Mesothelial cell of epicardium (in vitro differentiated cells): ENCODE measurements at regions not wholly inside any gene's neighbourhood (a gene's known extent, or its start where the extent isn't known, plus 50 kb on each side); places are given as distances from the start of the nearest gene placed in this dataset.

Experiments
- DNase-seq, 2 experiments: peaks; one replicate each; pipeline ENCODE4 v3.0.0; 2021; ENCODE audit warnings: low spot score in 2 of 2; ENCODE audit not compliant: unreplicated experiment in 2 of 2
- H3K27ac Mint-ChIP-seq: 2 replicates; pipeline ENCODE4 v1.8.0; 2021; ENCODE audit warnings: mixed read lengths
- H3K27me3 Mint-ChIP-seq: 2 replicates; pipeline ENCODE4 v1.8.0; 2021; ENCODE audit warnings: low read depth, mixed read lengths
- H3K36me3 Mint-ChIP-seq: 2 replicates; pipeline ENCODE4 v1.8.0; 2021; ENCODE audit warnings: mixed read lengths
- H3K4me1 Mint-ChIP-seq: 2 replicates; pipeline ENCODE4 v1.8.0; 2021; ENCODE audit warnings: mixed read lengths
- H3K4me3 Mint-ChIP-seq: 2 replicates; pipeline ENCODE4 v1.8.0; 2021; ENCODE audit warnings: mild to moderate bottlenecking, moderate library complexity, mixed read lengths
- H3K9me3 Mint-ChIP-seq: 2 replicates; pipeline ENCODE4 v1.8.0; 2021; ENCODE audit warnings: mixed read lengths
- CTCF ChIP-seq: fragments of 200-600 bp; sonication (generic); IDR thresholded peaks from one replicate; pipeline ENCODE4 v1.5.0; 2021; ENCODE audit warnings: antibody characterized with exemption; ENCODE audit not compliant: unreplicated experiment

GRCh38 chr5:171684169-171684568 lies 101.4 kb upstream of the SMIM23 start:
- Mint-ChIP-seq H3K4me3 (no peak overlapping the region), H3K9me3 (no peaks in the 10 kb centered on the region), H3K4me1 (peaks cover 12% of the 10 kb centered on the region), H3K36me3 (no peaks in the 10 kb centered on the region), H3K27ac (no peak overlapping the region), H3K27me3 (peaks cover 9% of the 10 kb centered on the region)
- no peak for TF ChIP-seq CTCF
- DNase-seq, result no peak

GRCh38 chr5:171688696-171689495 lies 96.7 kb upstream of the SMIM23 start:
- no peaks in the 10 kb centered on the region for H3K4me1 Mint-ChIP-seq
- no peak overlapping the region for H3K27ac Mint-ChIP-seq
- H3K27me3 Mint-ChIP-seq, result peaks cover 5% of the 10 kb centered on the region
- TF ChIP-seq CTCF, result no peak
- no peaks in the 10 kb centered on the region for H3K36me3 Mint-ChIP-seq
- H3K9me3 Mint-ChIP-seq, result no peaks in the 10 kb centered on the region
- H3K4me3 Mint-ChIP-seq, result no peak overlapping the region
- DNase-seq, result no peak

- no peak for TF ChIP-seq CTCF
- Mint-ChIP-seq H3K27me3 (peaks cover 7% of the 10 kb centered on the region), H3K4me1 (no peaks in the 10 kb centered on the region), H3K36me3 (no peaks in the 10 kb centered on the region), H3K4me3 (no peak overlapping the region), H3K9me3 (no peaks in the 10 kb centered on the region), H3K27ac (no peak overlapping the region)
- DNase-seq, result no peak
Observed at GRCh38 chr5:171689853-171690417, 95.7 kb upstream of the SMIM23 start.

- Mint-ChIP-seq H3K4me1 (no peaks in the 10 kb centered on the region), H3K9me3 (no peaks in the 10 kb centered on the region), H3K27me3 (peaks cover 9% of the 10 kb centered on the region), H3K4me3 (no peak overlapping the region), H3K27ac (no peak overlapping the region), H3K36me3 (no peaks in the 10 kb centered on the region)
- DNase-seq, result no peak
- no peak for TF ChIP-seq CTCF
Observed at GRCh38 chr5:171692107-171692506, 93.5 kb upstream of the SMIM23 start.

- Mint-ChIP-seq H3K4me1 (no peaks in the 10 kb centered on the region), H3K9me3 (no peaks in the 10 kb centered on the region), H3K36me3 (no peaks in the 10 kb centered on the region), H3K27me3 (peaks cover 5% of the 10 kb centered on the region), H3K27ac (no peak overlapping the region), H3K4me3 (no peak overlapping the region)
- no peak for DNase-seq
- no peak for TF ChIP-seq CTCF
Observed at GRCh38 chr5:171692936-171693335, 92.7 kb upstream of the SMIM23 start.
